Urinary bladder (tissue), 3 donors: ENCODE measurements at regions not wholly inside any gene's neighbourhood (a gene's known extent, or its start where the extent isn't known, plus 50 kb on each side); places are given as distances from the start of the nearest gene placed in this dataset.

ENCODE experiments used
- DNase-seq: peaks from one replicate; pipeline ENCODE4 v3.0.0-alpha.2; 2015; ENCODE audit errors: extremely low spot score
- H3K27ac ChIP-seq: one replicate; pipeline ENCODE4 v1.5.1; 2013; ENCODE audit warnings: low read depth, mild to moderate bottlenecking, moderate library complexity
- H3K36me3 ChIP-seq: one replicate; pipeline ENCODE4 v1.6.1; 2013; ENCODE audit warnings: mild to moderate bottlenecking, moderate library complexity; ENCODE audit not compliant: insufficient read depth
- H3K4me1 ChIP-seq: one replicate; pipeline ENCODE4 v1.6.1; 2013; ENCODE audit warnings: mild to moderate bottlenecking, moderate library complexity; ENCODE audit not compliant: insufficient read depth
- H3K4me3 ChIP-seq: one replicate; pipeline ENCODE4 v1.5.1; 2013; ENCODE audit warnings: low read depth, low read length
- WGBS: extraction: QIAGEN DNeasy Blood & Tissue Kit; methylation state at CpG from one replicate; pipeline ENCODE4 v1.1.7; 2013; 5-methylcytosine and 5-hydroxymethylcytosine counted together
- donor health status: healthy with polysubstance abuse.
- donor health status: healthy.

DNA sequence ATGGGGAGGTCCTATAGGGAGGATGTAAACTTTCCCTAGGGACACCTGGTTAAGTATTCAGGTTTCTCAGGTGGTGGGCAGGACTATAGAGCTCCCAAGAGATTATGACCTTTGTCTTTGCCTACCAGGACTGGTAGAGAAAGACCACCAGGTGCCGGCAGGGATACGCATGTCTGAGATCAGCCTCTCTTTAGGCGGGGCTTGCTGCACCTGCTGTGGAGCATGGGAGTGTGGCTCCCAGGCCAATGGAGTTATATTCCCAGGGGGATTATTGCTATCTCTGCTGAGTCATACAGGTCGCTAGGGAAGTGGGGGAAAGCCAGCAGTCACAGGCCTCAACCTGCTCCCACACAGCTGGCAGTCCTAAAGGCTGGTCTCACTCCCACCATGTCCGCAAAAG lies 280.5 kb upstream of the MMS22L start:
- Histone ChIP-seq H3K4me1 (no peaks in the 10 kb centered on the region), H3K27ac (no peak overlapping the region), H3K36me3 (no peaks in the 10 kb centered on the region), H3K4me3 (no peak overlapping the region)
- WGBS: 91% methylated on average over 5 of the region's 5 CpGs
- DNase-seq: no peak

DNA sequence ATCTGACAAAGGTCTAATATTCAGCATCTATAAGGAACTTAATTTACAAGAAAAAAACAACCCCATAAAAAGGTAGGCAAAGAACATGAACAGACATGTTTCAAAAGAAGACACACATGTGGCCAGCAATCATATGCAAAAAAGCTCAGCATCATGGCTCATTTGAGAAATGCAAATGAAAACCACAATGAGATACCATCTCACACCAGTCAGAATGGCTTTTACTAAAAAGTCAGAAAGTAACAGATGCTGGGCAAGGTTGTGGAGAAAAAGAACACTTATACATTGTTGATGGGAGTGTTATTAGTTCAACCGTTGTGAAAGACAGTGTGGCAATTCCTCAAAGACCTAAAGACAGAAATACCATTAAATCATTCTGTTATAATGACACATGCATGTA lies 289.9 kb upstream of the MMS22L start:
- Histone ChIP-seq H3K36me3 (no peaks in the 10 kb centered on the region), H3K4me1 (no peaks in the 10 kb centered on the region), H3K27ac (no peak overlapping the region), H3K4me3 (no peak overlapping the region)
- DNase-seq: no peak
- WGBS: 81% methylated on average over 1 of the region's 1 CpG

DNA sequence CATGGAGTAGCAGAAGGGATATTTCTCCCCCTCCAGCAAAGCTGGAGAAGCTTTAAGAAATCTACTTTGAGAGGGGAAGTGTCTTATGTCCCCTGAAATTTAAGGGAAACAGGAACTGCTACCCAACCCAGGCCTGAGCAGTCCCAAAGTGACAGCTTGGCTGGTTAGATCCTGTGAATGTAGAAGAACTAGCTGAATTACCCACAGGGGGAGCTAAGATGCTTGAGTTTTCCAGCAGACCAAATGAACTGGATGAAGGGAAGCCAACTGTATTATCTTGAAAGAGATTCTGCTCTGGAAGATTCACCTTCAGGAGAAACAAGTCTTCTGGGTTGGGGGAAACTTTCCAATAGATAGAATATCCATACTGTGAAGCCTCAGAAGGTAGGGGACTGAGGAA lies 303.3 kb upstream of the MMS22L start:
- Histone ChIP-seq H3K36me3 (no peaks in the 10 kb centered on the region), H3K4me3 (no peak overlapping the region), H3K4me1 (no peaks in the 10 kb centered on the region), H3K27ac (no peak overlapping the region)
- no peak for DNase-seq

DNA sequence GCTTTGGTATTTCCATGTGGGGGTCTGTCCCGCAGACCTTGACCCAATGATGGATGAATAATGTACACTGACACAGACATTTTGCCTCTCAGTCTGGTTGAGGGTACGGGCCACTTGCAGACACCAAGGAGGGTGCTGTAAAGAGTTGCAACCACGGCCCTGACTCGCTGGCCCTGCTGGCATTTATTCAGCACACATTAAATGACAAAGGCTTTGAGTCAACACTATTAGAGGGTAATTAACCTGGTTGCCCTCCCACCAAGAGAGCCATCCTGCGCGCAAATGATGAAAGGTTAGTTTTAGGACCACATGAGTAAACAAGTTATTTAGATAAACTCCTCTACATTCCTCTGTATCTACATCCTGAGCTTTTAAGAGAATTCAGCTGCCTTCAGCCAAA lies 308.9 kb upstream of the MMS22L start:
- no peak overlapping the region for H3K27ac ChIP-seq
- no peak overlapping the region for H3K4me3 ChIP-seq
- WGBS: 42% methylated on average over 6 of the region's 6 CpGs
- no peak for DNase-seq
- no peaks in the 10 kb centered on the region for H3K36me3 ChIP-seq
- no peaks in the 10 kb centered on the region for H3K4me1 ChIP-seq

DNA sequence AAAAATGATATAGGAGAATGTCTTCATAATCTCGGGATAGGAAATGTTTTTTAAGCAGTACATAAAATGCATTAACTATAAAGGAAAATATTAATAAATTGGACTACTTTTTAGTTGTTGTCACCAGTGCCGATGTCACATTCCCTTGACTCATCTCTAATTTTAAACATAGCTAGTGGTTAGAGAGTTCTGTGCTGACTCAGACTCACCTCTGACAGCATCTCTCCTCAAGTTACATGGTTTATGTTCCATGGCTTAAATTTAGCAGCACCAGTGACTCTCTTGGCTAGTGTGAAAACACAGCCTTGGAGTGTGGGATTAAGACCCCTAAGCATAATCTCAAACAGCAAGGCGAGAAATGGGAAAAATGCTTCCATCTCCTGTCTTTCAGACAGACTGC lies 311.8 kb upstream of the MMS22L start:
- Histone ChIP-seq H3K27ac (no peak overlapping the region), H3K4me1 (no peaks in the 10 kb centered on the region), H3K4me3 (no peak overlapping the region), H3K36me3 (no peaks in the 10 kb centered on the region)
- no peak for DNase-seq
- 44% methylated on average over 3 of the region's 3 CpGs for WGBS

DNA sequence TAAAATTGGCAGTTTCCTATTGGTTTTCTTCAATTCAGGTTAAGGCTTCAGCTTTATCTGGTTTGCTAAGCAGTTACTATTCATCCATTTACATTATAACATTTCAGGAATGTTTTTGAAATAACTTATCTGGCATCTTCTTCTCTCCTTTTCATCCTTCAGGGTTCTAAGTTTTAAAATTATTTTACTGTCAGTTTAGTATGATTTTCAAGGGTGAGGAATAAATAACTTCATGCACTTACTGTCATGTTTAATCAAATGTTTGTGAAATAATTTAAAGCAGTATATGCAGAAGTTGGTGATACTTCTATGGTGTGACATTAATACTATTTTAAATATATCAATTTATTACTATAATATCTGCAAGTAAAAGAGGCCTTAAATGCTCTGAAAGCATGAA lies 338.1 kb upstream of the MMS22L start:
- H3K4me3 ChIP-seq: no peak overlapping the region
- no peak overlapping the region for H3K27ac ChIP-seq
- H3K36me3 ChIP-seq: no peaks in the 10 kb centered on the region
- H3K4me1 ChIP-seq: no peaks in the 10 kb centered on the region
- DNase-seq: no peak

DNA sequence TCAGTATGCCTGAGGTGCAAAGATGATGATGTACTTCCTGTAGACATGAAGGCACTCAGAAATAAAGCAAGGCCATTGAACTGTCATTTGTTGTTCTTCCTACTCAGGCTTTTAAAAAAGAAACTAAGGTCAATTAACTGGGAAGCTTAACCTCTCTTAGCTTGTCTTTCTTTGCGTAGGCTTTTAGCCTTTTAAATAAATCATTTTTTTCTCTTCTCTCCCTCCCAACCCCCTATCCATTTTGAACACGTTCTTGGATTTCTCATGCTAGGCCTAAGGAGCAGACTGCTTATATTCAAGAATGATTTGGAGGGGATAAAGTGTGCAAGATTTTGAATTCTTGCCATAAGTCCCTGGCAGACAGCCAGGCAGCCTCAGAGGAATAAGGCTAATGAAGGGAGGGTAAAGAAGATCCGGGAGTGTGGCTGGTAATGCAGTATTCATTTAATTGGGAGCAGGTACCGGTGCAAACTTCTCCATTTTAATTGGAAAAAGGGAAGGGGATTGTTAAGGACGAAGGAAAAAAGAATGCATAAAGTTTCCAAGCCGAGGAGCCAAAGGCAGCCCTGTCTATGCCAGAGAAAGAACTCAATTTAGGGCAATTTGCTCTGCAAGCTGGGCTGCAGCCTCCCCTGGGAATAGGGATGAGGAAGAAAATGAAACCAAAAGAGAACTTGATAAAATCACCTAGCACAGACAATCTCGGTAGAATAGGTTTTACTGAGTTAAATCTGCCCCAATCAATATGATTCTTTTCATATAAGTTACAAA lies 343.8 kb upstream of the MMS22L start:
- WGBS: 20% methylated on average over 7 of the region's 7 CpGs
- no peak for DNase-seq

DNA sequence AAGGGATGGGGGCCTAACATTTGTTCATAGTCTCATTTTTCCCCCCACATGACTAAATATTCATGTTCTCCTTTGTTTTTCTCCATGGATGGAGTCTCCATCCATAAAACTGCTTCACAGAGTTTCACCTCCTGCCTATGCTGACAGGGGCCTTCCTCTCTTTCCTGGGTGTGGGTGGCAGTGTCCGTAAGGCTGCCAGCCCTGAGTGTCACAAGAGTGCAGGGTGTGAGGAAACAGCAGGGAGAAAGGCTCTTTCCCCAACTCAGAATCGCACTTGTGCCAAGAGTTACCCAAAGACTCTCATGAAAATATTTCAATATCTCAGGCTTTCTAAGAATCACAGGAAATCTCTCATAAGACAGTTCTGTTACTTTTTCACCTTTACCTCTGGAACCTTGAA lies 346.2 kb upstream of the MMS22L start:
- Histone ChIP-seq H3K27ac (no peak overlapping the region), H3K36me3 (no peaks in the 10 kb centered on the region), H3K4me3 (no peak overlapping the region), H3K4me1 (no peaks in the 10 kb centered on the region)
- WGBS: 84% methylated on average over 2 of the region's 2 CpGs
- DNase-seq: no peak

More for the DNA sequence above, 343.8 kb upstream of the MMS22L start:
- no peak overlapping the region for H3K27ac ChIP-seq
- no peak overlapping the region for H3K4me3 ChIP-seq
- no peaks in the 10 kb centered on the region for H3K4me1 ChIP-seq
- no peaks in the 10 kb centered on the region for H3K36me3 ChIP-seq

DNA sequence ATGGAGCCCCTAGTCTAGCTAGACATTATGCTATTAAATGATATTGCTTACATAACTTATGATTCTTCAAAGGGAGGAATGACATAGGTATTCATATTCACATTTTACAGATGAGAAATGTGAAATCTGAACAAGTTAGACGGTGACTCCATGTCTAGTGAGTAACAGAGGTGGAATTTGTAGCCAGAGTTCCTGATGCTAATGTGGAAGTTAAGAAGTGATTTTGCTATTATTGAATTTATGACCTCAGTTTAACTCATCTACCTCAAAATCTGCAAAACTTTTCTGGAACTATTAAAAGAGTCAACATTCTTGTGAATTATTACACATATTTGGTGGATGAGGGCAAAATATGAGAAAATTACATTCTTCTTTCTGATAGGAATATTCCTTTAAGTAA lies 347.6 kb upstream of the MMS22L start:
- Histone ChIP-seq H3K27ac (no peak overlapping the region), H3K4me3 (no peak overlapping the region), H3K4me1 (no peaks in the 10 kb centered on the region), H3K36me3 (no peaks in the 10 kb centered on the region)
- 60% methylated on average over 1 of the region's 1 CpG for WGBS
- no peak for DNase-seq

DNA sequence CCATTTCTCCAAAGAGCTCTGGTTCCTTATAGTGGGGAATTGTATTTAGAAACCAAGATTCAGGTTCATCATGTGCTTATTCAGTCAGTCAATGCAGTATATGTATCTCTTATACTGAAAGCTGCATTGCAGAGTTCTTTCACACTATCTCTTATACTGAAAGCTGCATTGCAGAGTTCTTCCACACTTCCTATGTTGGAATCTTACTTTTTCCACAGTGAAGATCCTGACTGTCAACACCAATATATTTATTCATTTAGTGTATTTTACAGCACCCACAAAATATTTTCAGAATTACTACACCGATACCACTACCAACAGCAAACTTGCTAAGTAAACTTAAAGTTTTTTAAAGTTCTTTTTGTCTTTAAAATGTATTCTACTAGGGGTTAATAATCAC lies 349.3 kb upstream of the MMS22L start:
- Histone ChIP-seq H3K36me3 (no peaks in the 10 kb centered on the region), H3K27ac (no peak overlapping the region), H3K4me3 (no peak overlapping the region), H3K4me1 (no peaks in the 10 kb centered on the region)
- 93% methylated on average over 1 of the region's 1 CpG for WGBS
- DNase-seq: no peak

DNA sequence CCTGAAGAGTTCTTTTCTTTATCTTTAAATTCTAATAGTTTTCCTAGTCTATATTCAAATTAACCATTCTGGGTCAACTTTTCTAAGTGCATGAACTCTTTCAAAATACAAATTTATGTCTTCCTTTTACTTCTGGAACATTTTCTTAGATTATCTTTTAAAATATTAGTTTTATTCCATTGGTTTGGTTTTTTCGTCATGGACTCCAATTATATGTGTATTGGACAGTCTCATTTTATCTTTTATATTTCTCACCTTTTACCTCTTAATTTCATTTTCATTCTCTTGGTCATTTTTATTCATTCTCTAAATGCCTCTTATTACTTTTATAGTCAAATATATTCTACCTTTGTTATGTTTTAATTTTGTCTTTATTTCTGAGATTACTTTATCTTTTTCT lies 356.7 kb upstream of the MMS22L start:
- H3K36me3 ChIP-seq: no peaks in the 10 kb centered on the region
- no peak overlapping the region for H3K27ac ChIP-seq
- H3K4me3 ChIP-seq: no peak overlapping the region
- H3K4me1 ChIP-seq: no peaks in the 10 kb centered on the region
- no peak for DNase-seq
- 89% methylated on average over 1 of the region's 1 CpG for WGBS

DNA sequence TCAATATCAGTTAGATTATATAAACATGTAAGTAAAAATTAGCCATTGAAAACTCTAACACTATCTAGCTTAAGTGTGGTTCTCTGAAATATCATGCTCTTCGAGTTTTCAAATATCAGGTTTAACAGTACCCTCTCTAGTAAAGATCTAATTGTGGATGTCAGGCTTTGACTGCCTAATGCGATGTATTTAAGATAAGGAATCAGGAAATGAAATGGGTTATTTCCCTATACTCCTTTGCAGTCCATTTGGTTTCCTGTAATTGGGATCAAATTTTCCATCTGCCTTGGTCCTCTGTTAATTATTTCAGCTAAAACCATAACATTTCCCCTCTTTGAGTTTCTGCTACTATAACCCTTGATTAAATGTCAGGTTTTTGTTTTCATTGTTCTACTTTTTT lies 361.3 kb upstream of the MMS22L start:
- 57% methylated on average over 2 of the region's 2 CpGs for WGBS
- no peak for DNase-seq
- H3K4me1 ChIP-seq: no peaks in the 10 kb centered on the region
- H3K36me3 ChIP-seq: no peaks in the 10 kb centered on the region
- no peak overlapping the region for H3K4me3 ChIP-seq
- no peak overlapping the region for H3K27ac ChIP-seq

DNA sequence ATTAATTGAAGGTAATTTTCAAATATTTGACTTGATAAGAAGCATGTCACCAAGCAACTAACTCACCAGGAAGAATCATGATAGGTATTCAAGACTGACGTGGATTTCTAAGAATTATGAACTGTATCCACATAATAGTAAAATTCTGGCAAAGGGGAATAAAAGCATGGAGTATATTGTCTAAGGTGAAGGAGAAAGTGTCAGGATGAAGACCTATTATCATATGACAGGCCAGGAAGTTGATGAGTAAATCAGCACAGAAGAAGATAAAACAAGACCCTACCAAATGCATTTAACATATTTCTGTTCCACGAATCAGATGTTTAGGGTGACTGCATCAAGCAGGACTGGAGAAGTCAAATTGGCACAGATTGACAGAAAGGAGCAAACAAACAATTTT lies 362.7 kb upstream of the MMS22L start:
- WGBS: 65% methylated on average over 2 of the region's 2 CpGs
- H3K4me3 ChIP-seq: no peak overlapping the region
- H3K36me3 ChIP-seq: no peaks in the 10 kb centered on the region
- no peak overlapping the region for H3K27ac ChIP-seq
- no peak for DNase-seq
- H3K4me1 ChIP-seq: no peaks in the 10 kb centered on the region

DNA sequence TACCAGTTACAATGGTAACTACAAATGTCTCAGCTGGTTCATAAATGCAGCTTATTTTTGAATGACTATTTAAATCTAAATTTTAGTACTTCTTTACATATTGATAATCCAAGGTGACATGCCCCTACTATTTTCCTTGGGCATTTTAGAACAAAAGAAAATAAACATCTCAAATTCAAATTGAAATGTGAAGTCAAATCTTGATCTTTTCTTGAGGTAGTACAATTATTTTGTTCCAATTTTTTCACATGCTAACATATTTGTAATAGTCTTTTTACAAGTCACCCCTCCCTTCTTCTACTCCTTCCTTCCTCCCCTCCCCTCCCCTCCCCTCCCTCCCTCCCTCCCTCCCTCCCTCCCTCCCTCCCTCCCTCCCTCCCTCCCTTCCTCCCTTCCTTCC lies 370.1 kb upstream of the MMS22L start:
- Histone ChIP-seq H3K36me3 (no peaks in the 10 kb centered on the region), H3K4me3 (no peak overlapping the region), H3K4me1 (no peaks in the 10 kb centered on the region), H3K27ac (no peak overlapping the region)
- no peak for DNase-seq

DNA sequence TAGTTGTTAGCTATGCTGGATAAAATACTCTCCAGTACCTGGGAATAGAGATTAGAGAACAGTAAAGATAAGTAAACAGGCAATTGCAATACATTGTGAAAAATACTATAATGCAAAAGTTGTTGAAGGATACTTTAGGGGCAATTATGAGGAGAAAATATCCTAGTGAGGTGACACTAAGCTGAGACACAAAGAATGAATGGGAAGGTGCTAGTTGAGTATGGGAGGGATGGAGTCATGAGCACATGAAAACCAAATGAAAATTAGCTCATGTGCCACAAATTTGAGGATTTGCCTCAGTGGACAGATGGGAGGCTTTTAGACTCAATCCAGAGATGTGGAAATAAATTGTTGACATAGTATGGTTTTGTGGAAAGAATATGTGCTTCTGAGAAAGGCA lies 370.5 kb upstream of the MMS22L start:
- H3K36me3 ChIP-seq: no peaks in the 10 kb centered on the region
- DNase-seq: no peak
- H3K4me1 ChIP-seq: no peaks in the 10 kb centered on the region
- no peak overlapping the region for H3K4me3 ChIP-seq
- no peak overlapping the region for H3K27ac ChIP-seq
